ENCODE measurements at regions not wholly inside any gene's neighbourhood (a gene's known extent, or its start where the extent isn't known, plus 50 kb on each side); places are given as distances from the start of the nearest gene placed in this dataset.
"Not testable (repeated sequence)": the region's sequence is repeated elsewhere in the genome, so short reads cannot be mapped to it uniquely, and the experiment has no call there.

DNA sequence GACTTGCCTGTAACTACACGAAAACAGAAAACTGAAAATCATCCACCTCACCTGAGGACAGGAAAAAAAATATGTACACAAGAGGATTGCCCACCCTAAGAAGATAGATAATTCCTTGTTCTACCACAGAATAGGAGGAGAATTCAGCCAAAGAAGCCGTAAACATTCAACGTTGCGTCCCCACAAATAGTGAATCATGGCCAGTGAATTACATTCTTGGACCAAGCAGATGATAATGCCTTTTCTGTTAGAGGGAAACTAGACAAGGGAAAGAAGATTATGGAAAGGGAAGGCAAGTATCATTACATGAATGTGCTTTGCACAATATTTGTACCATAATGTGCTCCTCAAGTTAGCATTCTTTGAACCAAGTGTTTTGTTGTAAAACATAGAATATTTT lies 95.5 kb upstream of the C1QTNF7 start:
- no peaks in the 10 kb centered on the region for H3K4me1 ChIP-seq (ENCODE audit: control insufficient read depth, insufficient read depth, low read length)
- H3K27ac ChIP-seq (ENCODE audit: low read length) = no peak overlapping the region
- ATAC-seq (no peak), DNase-seq (no peak)
- no peak overlapping the region for H3K27ac Mint-ChIP-seq
- 97% methylated on average over 3 of the region's 4 CpGs for WGBS (ENCODE audit: insufficient coverage)
- no peak overlapping the region for H3K4me3 ChIP-seq (ENCODE audit: low read length)
- peaks cover 0 to 5% of the 10 kb centered on the region in 2 donors for H3K4me1 Mint-ChIP-seq
- no peaks in the 10 kb centered on the region for H3K36me3 Mint-ChIP-seq
- no peaks in the 10 kb centered on the region for H3K27me3 ChIP-seq (ENCODE audit: control insufficient read depth, insufficient read depth, low read length)
- H3K27me3 Mint-ChIP-seq (ENCODE audit: low read depth in 2 of 2) = peaks cover 2 to 6% of the 10 kb centered on the region in 2 donors
- H3K36me3 ChIP-seq (ENCODE audit: control insufficient read depth, insufficient read depth, low read length) = no peaks in the 10 kb centered on the region
- no peaks in the 10 kb centered on the region for H3K9me3 ChIP-seq (ENCODE audit: control insufficient read depth, insufficient read depth, low read length)
- no peak overlapping the region for H3K4me3 Mint-ChIP-seq
- intact Hi-C loops (cut with micrococcal nuclease) = no loop called here
- TF ChIP-seq, protein P1, sequence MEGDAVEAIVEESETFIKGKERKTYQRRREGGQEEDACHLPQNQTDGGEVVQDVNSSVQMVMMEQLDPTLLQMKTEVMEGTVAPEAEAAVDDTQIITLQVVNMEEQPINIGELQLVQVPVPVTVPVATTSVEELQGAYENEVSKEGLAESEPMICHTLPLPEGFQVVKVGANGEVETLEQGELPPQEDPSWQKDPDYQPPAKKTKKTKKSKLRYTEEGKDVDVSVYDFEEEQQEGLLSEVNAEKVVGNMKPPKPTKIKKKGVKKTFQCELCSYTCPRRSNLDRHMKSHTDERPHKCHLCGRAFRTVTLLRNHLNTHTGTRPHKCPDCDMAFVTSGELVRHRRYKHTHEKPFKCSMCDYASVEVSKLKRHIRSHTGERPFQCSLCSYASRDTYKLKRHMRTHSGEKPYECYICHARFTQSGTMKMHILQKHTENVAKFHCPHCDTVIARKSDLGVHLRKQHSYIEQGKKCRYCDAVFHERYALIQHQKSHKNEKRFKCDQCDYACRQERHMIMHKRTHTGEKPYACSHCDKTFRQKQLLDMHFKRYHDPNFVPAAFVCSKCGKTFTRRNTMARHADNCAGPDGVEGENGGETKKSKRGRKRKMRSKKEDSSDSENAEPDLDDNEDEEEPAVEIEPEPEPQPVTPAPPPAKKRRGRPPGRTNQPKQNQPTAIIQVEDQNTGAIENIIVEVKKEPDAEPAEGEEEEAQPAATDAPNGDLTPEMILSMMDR (IDR thresholded peaks at IDR 0.05) = no peak
- no peaks in the 10 kb centered on the region for H3K9me3 Mint-ChIP-seq

- H3K27me3 ChIP-seq (ENCODE audit: control insufficient read depth, insufficient read depth, low read length) = no peaks in the 10 kb centered on the region
- H3K27ac ChIP-seq (ENCODE audit: low read length) = no peak overlapping the region
- H3K36me3 ChIP-seq (ENCODE audit: control insufficient read depth, insufficient read depth, low read length) = no peaks in the 10 kb centered on the region
- intact Hi-C loops (cut with micrococcal nuclease) = no loop called here
- no peaks in the 10 kb centered on the region for H3K36me3 Mint-ChIP-seq
- H3K4me1 Mint-ChIP-seq = peaks cover 0 to 5% of the 10 kb centered on the region in 2 donors
- H3K27me3 Mint-ChIP-seq (ENCODE audit: low read depth in 2 of 2) = peaks cover 0 to 3% of the 10 kb centered on the region in 2 donors
- no peak overlapping the region for H3K27ac Mint-ChIP-seq
- DNase-seq (no peak), ATAC-seq (no peak)
- H3K4me1 ChIP-seq (ENCODE audit: control insufficient read depth, insufficient read depth, low read length) = no peaks in the 10 kb centered on the region
- H3K4me3 Mint-ChIP-seq = no peak overlapping the region
- H3K9me3 Mint-ChIP-seq = no peaks in the 10 kb centered on the region
- TF ChIP-seq, protein P1 (IDR thresholded peaks at IDR 0.05) = no peak
- 65% methylated on average over 3 of the region's 3 CpGs for WGBS (ENCODE audit: insufficient coverage)
- no peak overlapping the region for H3K4me3 ChIP-seq (ENCODE audit: low read length)
- H3K9me3 ChIP-seq (ENCODE audit: control insufficient read depth, insufficient read depth, low read length) = no peaks in the 10 kb centered on the region
These were observed 93.9 kb upstream of the C1QTNF7 start for GRCh38 chr4:15333692-15334633.

- ATAC-seq (no peak), DNase-seq (no peak)
- Histone ChIP-seq H3K36me3 (ENCODE audit: control insufficient read depth, insufficient read depth, low read length) (no peaks in the 10 kb centered on the region), H3K27ac (ENCODE audit: low read length) (no peak overlapping the region), H3K9me3 (ENCODE audit: control insufficient read depth, insufficient read depth, low read length) (no peaks in the 10 kb centered on the region), H3K4me1 (ENCODE audit: control insufficient read depth, insufficient read depth, low read length) (no peaks in the 10 kb centered on the region), H3K27me3 (ENCODE audit: control insufficient read depth, insufficient read depth, low read length) (no peaks in the 10 kb centered on the region), H3K4me3 (ENCODE audit: low read length) (no peak overlapping the region)
- Mint-ChIP-seq H3K4me3 (no peak overlapping the region), H3K27ac (no peak overlapping the region), H3K4me1 (peaks cover 0 to 5% of the 10 kb centered on the region in 2 donors), H3K36me3 (no peaks in the 10 kb centered on the region), H3K27me3 (ENCODE audit: low read depth in 2 of 2) (peaks cover 15 to 24% of the 10 kb centered on the region in 2 donors), H3K9me3 (no peaks in the 10 kb centered on the region)
- intact Hi-C loops (cut with micrococcal nuclease) = no loop called here
- TF ChIP-seq, protein P1 (IDR thresholded peaks at IDR 0.05) = no peak
- 93% methylated on average over 5 of the region's 8 CpGs for WGBS (ENCODE audit: insufficient coverage)
These were observed 91.2 kb upstream of the C1QTNF7 start for GRCh38 chr4:15336410-15337167.

GRCh38 chr4:15337168-15337657 lies 90.6 kb upstream of the C1QTNF7 start:
- H3K4me3 Mint-ChIP-seq = not testable (repeated sequence)

More at GRCh38 chr4:15337168-15337657, 90.6 kb upstream of the C1QTNF7 start:
- H3K27me3 ChIP-seq (ENCODE audit: control insufficient read depth, insufficient read depth, low read length); H3K36me3 Mint-ChIP-seq; H3K4me1 Mint-ChIP-seq; H3K9me3 ChIP-seq (ENCODE audit: control insufficient read depth, insufficient read depth, low read length); intact Hi-C loops (cut with micrococcal nuclease); H3K27ac Mint-ChIP-seq; H3K27ac ChIP-seq (ENCODE audit: low read length); DNase-seq; H3K9me3 Mint-ChIP-seq; H3K4me1 ChIP-seq (ENCODE audit: control insufficient read depth, insufficient read depth, low read length); H3K4me3 ChIP-seq (ENCODE audit: low read length); ATAC-seq; H3K36me3 ChIP-seq (ENCODE audit: control insufficient read depth, insufficient read depth, low read length): not testable (repeated sequence)
- 79% methylated on average over 1 of the region's 2 CpGs for WGBS (ENCODE audit: insufficient coverage)
- peaks cover 15 to 25% of the 10 kb centered on the region in 2 donors for H3K27me3 Mint-ChIP-seq (ENCODE audit: low read depth in 2 of 2)

All from natural killer cell (primary cell).